HepG2 (cell line): ENCODE measurements at regions not wholly inside any gene's neighbourhood (a gene's known extent, or its start where the extent isn't known, plus 50 kb on each side); places are given as distances from the start of the nearest gene placed in this dataset.

ENCODE experiments used
- ATAC-seq: fragments of 200-7000 bp; cut with Tn5 transposase; 3 replicates; pipeline ENCODE4 v1.9.1; 2020; ENCODE audit warnings: mild to moderate bottlenecking, moderate library complexity
- BruUV-seq: library from RNA; stranded (reverse); fragments of 400-500 nt; replicated peaks from 2 replicates; lab custom pipeline; 2021; lab: Mats Ljungman, UMichigan
- CTCF ChIA-PET: fragments of 300-600 bp; formaldehyde crosslinking; extraction: SDS; loops from one replicate; lab custom pipeline; 2021; ENCODE audit warnings: low total read pairs, inconsistent platforms, low intra/inter-chr PET ratio; lab: Yijun Ruan, JAX
- POLR2A ChIA-PET: fragments of 350-600 bp; sonication (Branson Sonifier 250); formaldehyde crosslinking; loops from one replicate; lab custom pipeline; 2020; ENCODE audit warnings: antibody characterized with exemption, inconsistent platforms; lab: Yijun Ruan, JAX
- DNase-seq: peaks from one replicate; pipeline ENCODE4 v3.0.0-alpha.2; 2015; ENCODE audit warnings: low spot score
- FAIRE-seq: peaks from 3 replicates; lab custom pipeline; 2011; peaks lifted over from hg19 to GRCh38; lab: Jason Lieb, UNC
- H2AFZ ChIP-seq: one replicate; pipeline ENCODE4 v1.6.1; 2011; ENCODE audit warnings: low read length, inconsistent platforms
- H3K27ac ChIP-seq: fragments of 300-600 bp; 3 replicates; pipeline ENCODE4 v1.8.0; 2011; ENCODE audit warnings: mixed run types, mild to moderate bottlenecking, mixed read lengths, low read length, inconsistent platforms; ENCODE audit not compliant: insufficient read depth; ENCODE audit errors: extremely low read length
- H3K27me3 ChIP-seq, 2 experiments: fragments of 200-600 bp in 1 of 2; 2 replicates in 1 of 2; 3 replicates in 1 of 2; pipeline versions ENCODE4 v1.6.0 to v1.8.0; 2011; ENCODE audit warnings: low read length in 2 of 2, mild to moderate bottlenecking in 2 of 2, moderate library complexity in 2 of 2, inconsistent platforms in 1 of 2; ENCODE audit not compliant: insufficient read depth in 2 of 2, control insufficient read depth in 1 of 2
- H3K36me3 ChIP-seq, 2 experiments: fragments of 200-600 bp in 1 of 2; replicated peaks in 1 of 2; 2 replicates in 1 of 2; 3 replicates in 1 of 2; pipeline versions ENCODE4 v1.5.1 to v1.8.0; 2011; ENCODE audit warnings: low read length in 2 of 2, inconsistent platforms in 1 of 2; ENCODE audit not compliant: insufficient read depth in 2 of 2, control insufficient read depth in 1 of 2
- H3K4me1 ChIP-seq: 2 replicates; pipeline ENCODE4 v1.5.1; 2012; ENCODE audit warnings: low read length, inconsistent platforms; ENCODE audit not compliant: insufficient read depth
- H3K4me2 ChIP-seq: 2 replicates; pipeline ENCODE4 v1.6.0; 2011; ENCODE audit warnings: low read depth, low read length, inconsistent platforms
- H3K4me3 ChIP-seq, 3 experiments: fragments of 200-600 bp in 1 of 3; sonication (generic), shearing (Covaris generic) in 1 of 3; replicated peaks in 1 of 3; 2 replicates each; pipeline ENCODE4 v1.5.1; 2011 to 2016; ENCODE audit warnings: low read length in 3 of 3, inconsistent platforms in 2 of 3, low read depth in 2 of 3, mild to moderate bottlenecking in 2 of 3, control low read depth in 1 of 3, mixed read lengths in 1 of 3; ENCODE audit not compliant: insufficient read depth in 1 of 3
- H3K79me2 ChIP-seq: one replicate; pipeline ENCODE4 v1.6.1; 2011; ENCODE audit warnings: low read length, inconsistent platforms; ENCODE audit not compliant: insufficient read depth
- H3K9ac ChIP-seq: 2 replicates; pipeline ENCODE4 v1.6.0; 2011; ENCODE audit warnings: mild to moderate bottlenecking, low read depth, low read length, inconsistent platforms; ENCODE audit not compliant: insufficient read depth
- H3K9me3 ChIP-seq: 2 replicates; pipeline ENCODE4 v1.5.1; 2012; ENCODE audit warnings: mild to moderate bottlenecking, low read length
- H4K20me1 ChIP-seq: 2 replicates; pipeline ENCODE4 v1.6.0; 2011; ENCODE audit warnings: inconsistent platforms, mild to moderate bottlenecking, low read length, moderate library complexity; ENCODE audit not compliant: insufficient read depth
- ELF1 ChIP-seq: sonication (generic); formaldehyde crosslinking; IDR thresholded peaks from 2 replicates; pipeline ENCODE4 v1.4.0; 2020; ENCODE audit warnings: missing genetic modification reagents
- MAFF ChIP-seq: IDR thresholded peaks from 2 replicates; pipeline ENCODE4 v1.6.1; 2011; ENCODE audit warnings: low read depth, low read length, improper control_type of control experiment
- NR2F1 ChIP-seq, 2 experiments: fragments of 450-650 bp in 1 of 2; formaldehyde crosslinking in 1 of 2; IDR thresholded peaks; 2 replicates each; pipeline versions ENCODE4 v1.5.0 to v1.6.1; 2016 to 2020; ENCODE audit warnings: mild to moderate bottlenecking in 1 of 2, missing compliant biosample characterization in 1 of 2, missing genetic modification reagents in 1 of 2, moderate library complexity in 1 of 2
- SOX13 ChIP-seq, 3 experiments: fragments of 450-650 bp in 1 of 3; sonication (generic) in 1 of 3; formaldehyde crosslinking in 1 of 3; IDR thresholded peaks in 2 of 3; conservative IDR thresholded peaks in 1 of 3; 2 replicates each; pipeline versions ENCODE4 v1.5.0 to v1.6.1; 2016 to 2020; ENCODE audit warnings: antibody characterized with exemption in 1 of 3, mild to moderate bottlenecking in 1 of 3, missing compliant biosample characterization in 1 of 3, missing genetic modification reagents in 1 of 3, moderate library complexity in 1 of 3
- ZNF609 ChIP-seq: sonication (generic); formaldehyde crosslinking; IDR thresholded peaks from 2 replicates; pipeline ENCODE4 v1.4.0; 2020; ENCODE audit warnings: mild to moderate bottlenecking, missing genetic modification reagents, borderline replicate concordance
- ZXDC ChIP-seq: sonication (generic); formaldehyde crosslinking; IDR thresholded peaks from 2 replicates; pipeline ENCODE4 v1.5.0; 2020; ENCODE audit warnings: mild to moderate bottlenecking, missing genetic modification reagents
- WGBS: methylation state at CpG from one replicate; pipeline ENCODE4 v1.1.6; 2017; ENCODE audit warnings: low lambda C conversion rate; 5-methylcytosine and 5-hydroxymethylcytosine counted together
- in situ Hi-C: cut with HindIII; loops from 2 replicates; pipeline ENCODE4 v1.10.0; 2017; ENCODE audit warnings: low pct_unique_long_range_greater_than_20kb; ENCODE audit not compliant: extremely low pct_ligation_motif_present
- intact Hi-C: fragments of 100-400 bp; cut with micrococcal nuclease; formaldehyde crosslinking; loops from one replicate; pipeline ENCODE4 v1.10.0; 2022; ENCODE audit not compliant: unreplicated experiment

- H3K36me3 ChIP-seq = no peaks in the 10 kb centered on the region
- DNase-seq (no peak), ATAC-seq (no peak), FAIRE-seq (no peak)
- in situ Hi-C loops = no loop called here
- ChIA-PET CTCF (no interaction called here), POLR2A (no interaction called here)
- TF ChIP-seq MAFF (no peak), ZXDC (CRISPR knock-in tag) (no peak), NR2F1 (CRISPR knock-in tag; IDR thresholded peaks at IDR 0.05) (no peak), SOX13 (IDR thresholded peaks at IDR 0.05) (no peak), SOX13 (CRISPR knock-in tag; conservative IDR thresholded peaks at IDR 0.05 in 1 of 2, IDR thresholded peaks at IDR 0.05 in 1 of 2) (no peak), ZNF609 (CRISPR knock-in tag) (no peak), ELF1 (CRISPR knock-in tag) (no peak)
- BruUV-seq = no TSS peak
- no peak overlapping the region for H3K9ac ChIP-seq
- no peaks in the 10 kb centered on the region for H4K20me1 ChIP-seq
- WGBS = 49% methylated on average over 9 of the region's 9 CpGs
- H3K4me3 ChIP-seq = no peak overlapping the region
- H3K4me2 ChIP-seq = no peak overlapping the region
- H3K79me2 ChIP-seq = no peaks in the 10 kb centered on the region
- H3K27ac ChIP-seq = no peak overlapping the region
- peaks cover 2 to 24% of the 10 kb centered on the region in 2 experiments; a peak in 2 of 5 replicates for H3K27me3 ChIP-seq
- peaks cover 10% of the 10 kb centered on the region; the same call in 1 of the 2 replicates for H3K4me1 ChIP-seq
- intact Hi-C loops = no loop called here
- no peak overlapping the region for H2AFZ ChIP-seq
- H3K9me3 ChIP-seq = no peaks in the 10 kb centered on the region
Observed at GRCh38 chr6:963456-963855, 270.5 kb upstream of the EXOC2 start.
